NCI-H2196 (cell line): ENCODE measurements at regions not wholly inside any gene's neighbourhood (a gene's known extent, or its start where the extent isn't known, plus 50 kb on each side); places are given as distances from the start of the nearest gene placed in this dataset.

Experiments
- DNase-seq: peaks from one replicate; lab custom pipeline; 2025; ENCODE audit not compliant: unreplicated experiment; lab: John Stamatoyannopoulos, UW

DNA sequence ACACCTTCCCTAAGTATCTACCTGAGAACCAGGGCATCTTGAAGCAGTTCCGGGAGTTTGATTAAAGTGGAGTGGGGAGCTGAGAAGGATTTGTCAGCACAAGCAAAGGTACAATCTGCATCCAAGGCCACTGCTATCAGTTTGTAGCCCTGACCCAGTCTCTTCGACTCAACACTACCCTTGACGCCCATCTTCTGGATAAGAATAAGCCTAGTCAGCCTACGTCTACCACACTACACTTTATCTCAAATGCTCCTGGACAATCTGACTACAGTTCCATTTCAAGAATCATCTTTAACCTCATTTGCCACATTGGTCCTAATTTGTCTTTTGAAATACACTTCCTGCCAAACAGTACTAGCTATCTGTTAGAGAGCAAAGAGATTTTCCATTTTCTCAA is 134.1 kb upstream of the C1GALT1 start:
- no peak for DNase-seq

DNA sequence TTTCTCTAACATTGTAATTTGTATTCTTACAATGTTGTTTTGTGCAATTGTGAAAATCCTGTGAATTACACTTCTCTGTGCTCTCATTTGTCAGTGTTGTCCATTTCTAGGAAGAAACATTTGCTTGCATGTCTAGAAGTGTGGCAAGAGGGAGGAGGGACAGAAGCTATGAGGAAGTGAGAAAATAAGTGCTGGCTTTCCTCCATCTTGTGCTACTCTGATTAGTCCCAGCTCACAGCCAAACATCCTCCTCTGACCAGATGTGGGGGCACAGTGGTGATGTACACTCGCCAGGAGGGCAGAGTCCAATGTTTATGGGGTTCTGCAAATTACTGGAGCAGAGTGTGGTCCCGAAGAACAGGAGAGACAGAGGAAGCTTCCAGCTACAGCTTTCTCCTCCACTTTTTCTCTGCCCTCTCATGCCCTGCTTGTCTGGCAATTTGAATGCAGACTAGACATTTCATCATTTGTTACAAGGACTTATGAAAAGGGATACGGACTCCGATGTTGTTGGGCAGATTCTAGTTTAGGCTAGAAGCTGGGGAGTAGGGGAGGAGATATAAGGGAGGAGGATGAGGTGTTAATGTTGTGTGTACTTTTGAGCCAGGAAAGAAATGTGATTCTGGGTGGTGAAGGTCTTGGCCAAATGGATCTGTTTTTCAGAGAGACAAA is 131.0 kb upstream of the C1GALT1 start:
- no peak for DNase-seq

DNA sequence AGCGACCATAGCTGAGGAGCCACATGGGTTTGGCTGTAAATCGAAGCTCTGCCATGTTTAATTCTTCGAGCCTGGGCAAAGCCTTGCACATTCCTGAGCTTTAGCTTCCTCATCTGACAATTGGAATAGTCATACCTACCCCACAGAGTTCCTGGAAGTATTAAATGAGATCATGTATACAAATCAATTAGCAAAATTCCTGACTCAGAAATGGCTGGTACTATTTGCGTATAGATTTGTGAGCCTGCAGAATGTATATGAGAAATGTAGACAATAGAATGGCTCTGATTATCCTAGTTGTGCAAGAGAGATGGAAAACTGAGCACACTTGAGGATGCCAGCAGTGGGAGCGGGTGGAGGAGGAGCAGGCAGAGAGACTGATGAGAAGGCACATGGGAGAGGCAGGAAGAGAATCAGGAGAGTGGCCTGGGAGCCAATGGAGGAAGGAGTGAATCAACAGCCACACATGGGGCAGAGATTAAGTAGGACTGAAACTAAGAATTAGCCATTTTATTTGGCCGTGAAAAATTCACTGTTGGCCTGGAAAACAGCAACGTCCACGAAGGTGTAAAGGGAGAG is 128.0 kb upstream of the C1GALT1 start:
- no peak for DNase-seq

DNA sequence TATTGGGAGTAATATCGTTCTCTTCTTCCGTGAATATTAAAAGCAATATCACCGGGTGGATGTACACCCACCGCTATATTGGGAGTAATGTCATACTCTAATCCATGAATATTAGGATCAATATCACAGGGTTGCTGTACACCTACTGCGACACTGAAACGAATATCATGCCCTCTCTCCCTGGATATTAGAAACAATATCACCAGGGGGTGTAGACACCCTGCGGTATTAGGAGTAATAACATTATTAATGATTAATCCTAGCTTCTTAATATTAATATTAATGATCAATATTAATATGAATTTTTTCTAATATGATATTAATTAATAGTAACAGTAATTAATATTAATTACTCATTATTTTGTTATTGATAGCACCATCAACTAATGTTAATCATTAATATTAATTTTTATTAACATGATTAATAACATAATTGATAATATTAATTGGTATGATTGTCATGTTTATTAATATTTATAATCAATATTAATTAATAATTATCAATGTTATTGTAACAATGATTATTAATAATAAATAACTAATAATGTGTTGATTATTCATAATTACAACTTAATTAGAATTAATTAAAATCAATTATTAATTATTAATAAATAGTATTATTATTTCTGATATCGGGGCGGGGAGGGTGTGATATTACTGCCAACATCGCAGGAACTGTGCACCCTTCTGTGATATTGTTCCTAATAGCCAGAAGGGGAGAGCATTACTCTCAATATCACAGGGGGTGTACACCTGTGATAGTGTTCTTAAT is 121.3 kb upstream of the C1GALT1 start:
- no peak for DNase-seq

DNA sequence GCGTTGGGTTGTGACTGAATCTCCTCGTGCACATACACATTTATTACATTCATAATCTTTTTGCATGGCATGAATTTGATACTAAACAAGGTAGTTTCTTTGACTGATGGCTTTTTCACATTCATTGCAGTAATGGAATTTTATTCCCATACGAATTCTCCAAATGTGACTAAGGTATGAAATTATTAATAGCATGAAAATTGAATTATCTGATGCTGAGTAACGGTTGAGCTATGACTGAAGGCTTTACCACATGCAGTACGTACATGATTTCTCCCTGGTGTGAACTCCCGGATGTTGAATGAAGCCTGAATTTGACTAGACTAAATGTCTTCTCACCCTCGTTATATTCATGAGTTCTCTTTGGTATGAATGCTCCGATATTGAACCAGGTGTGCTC is 104.4 kb upstream of the C1GALT1 start:
- no peak for DNase-seq

DNA sequence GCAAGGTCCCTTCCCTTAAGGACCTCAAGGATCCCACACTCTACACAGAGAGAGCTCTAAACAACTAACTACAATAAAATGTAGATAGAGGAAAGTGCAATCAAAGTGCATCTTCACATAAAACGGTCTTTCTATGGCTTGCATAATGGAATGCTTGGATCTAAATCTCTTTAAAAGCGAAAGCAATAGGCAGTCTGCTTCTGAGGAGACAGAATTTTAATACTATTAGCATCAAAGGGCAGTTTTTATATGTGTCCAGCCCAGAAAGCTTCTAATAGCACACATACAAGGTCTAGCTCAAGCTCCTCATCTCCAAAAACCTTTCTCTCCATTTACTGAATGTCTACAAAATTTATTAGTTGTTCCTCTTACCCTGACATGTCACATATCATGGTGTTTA is 101.5 kb upstream of the C1GALT1 start:
- no peak for DNase-seq

DNA sequence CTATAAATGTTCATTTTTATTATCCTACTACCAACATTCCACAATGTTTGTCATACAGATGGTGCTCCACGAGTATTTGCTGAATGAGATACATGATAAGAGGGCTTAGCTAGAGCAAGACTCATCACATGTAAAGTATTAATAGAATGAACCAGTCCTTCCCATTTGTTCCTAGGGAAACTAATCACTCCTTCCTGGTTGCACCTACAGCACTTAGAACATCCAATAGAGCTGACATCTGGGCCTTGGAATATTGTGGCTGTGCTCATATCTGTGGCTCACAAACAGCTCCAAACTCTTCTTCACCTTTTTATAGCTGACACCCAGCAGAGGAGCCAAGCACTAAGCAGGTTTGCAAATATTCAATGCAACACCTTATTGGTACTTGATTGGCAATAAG is 91.9 kb upstream of the C1GALT1 start:
- no peak for DNase-seq

DNA sequence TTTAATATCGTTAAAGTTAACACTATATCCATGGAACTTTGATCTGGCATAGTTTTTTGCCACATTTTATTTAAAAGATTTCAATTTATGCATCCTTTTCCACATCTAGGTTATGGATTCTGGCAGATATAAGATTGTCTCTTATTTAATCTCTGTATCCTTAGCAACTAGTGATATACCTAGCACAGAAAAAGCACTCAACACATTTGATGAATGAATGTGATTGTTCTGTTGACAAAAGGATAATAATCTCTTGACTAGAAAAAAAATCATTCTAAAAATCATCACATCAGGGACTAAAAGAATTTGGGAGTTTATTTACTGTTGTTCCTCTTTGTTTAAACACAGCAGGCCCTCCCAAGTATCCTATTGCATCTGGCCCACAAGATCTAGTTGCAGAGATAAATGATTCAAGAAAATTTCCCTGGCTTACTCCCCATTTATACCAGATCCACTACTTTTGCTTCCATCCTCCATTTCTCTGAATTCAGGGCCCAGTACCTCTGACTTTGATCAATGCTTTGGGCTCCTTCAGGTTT is 84.0 kb upstream of the C1GALT1 start:
- no peak for DNase-seq

DNA sequence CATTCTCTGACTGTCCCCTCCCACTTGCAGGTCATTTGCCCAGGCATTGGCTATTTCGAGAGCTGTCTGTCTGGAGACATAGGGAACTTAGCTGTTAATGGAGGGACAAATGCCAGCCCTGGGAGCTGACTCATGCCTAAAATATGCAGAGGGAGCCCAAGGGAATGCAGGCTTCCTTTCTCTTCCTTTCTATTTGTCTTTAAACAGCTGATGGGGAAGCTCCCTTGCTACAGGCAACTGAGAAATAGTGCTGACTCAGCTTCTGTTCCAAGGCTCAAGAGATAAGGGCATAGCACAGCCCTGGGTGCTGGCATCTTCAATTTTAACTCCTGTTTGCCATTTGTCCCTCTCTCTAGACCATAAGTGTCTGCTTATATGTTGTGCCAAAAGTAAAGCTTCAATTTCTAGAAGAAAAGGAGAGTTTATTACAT is 82.7 kb upstream of the C1GALT1 start:
- peak; percentile 70 for DNase-seq

DNA sequence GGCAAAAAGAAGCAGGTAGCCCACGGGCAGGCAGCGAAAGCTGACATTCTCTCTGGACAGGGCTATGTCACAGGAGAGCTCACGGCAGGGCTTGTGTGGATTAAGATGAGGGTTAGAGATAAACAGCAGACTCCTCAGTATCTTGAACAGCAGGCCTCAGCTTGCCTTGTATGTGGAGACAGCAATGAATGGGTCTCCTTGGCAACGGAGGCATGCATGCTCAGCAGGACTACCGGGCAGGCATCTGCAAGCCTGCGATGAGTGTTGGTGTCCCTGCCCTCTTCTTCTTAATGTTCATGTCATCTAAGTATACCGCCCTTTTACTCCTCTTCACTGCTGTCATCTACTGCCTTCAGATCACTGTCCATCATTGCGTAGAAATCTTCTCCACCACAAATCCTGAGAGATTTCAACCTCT is 81.9 kb upstream of the C1GALT1 start:
- DNase-seq = peak; percentile 37

DNA sequence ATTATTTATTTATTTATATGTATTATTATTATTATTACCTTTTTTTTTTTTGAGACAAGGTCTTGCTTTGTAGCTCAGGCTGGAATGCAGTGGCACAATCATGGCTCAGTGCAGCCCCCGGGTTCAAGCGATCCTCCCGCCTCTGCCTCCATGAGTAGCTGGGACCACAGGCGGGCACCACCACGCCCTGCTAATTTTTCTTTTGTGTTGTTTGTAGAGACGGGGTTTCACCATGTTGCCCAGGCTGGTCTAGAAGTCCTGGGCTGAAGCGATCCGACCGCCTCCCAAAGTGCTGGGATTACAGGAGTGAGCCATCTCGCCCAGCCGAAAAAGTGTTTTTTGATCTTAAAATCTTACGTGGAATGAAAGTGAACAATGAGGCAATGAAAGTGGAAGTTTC is 79.4 kb upstream of the C1GALT1 start:
- no peak for DNase-seq

DNA sequence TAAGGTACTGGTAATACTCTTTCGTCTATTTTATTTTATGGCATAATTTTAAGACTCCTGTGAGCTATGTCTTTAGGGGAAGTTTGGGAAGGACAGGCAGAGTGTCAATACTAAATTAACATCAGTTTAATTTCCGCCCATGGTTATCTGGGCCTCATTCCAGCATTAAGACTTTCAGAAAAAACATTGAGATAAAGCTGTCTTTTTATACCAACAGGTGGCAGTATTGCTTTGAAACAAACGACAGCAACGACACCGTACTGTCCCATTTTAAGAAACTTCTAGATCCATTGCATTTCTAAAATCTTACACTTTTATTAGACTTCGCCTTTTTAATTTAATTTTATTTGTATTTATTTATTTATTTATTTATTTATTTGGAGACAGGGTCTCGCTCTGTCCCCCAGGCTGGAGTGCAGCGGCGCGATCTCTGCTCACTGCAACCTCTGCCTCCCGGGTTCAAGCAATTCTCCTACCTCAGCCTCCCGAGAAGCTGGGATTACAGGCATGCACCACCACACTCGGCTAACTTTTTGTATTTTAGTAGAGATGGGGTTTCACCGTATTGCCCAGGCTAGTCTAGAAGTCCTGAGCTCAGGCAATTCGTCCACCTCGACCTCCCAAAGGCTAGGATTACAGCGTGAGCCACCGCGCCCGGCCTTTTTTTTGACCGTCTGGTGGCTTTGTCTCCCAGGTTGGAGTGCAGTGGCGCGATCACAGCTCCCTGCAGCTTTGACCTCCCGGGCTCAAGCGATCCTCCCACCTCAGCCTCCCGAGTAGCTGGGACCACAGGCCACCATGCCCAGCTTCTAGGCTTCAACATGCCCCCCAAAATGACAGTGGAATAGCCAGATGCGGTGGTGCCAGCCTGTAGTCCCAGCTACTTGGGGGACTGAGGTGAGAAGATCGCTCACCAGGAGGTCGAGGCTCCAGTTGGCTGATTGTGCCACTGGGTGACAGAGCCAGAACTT is 78.7 kb upstream of the C1GALT1 start:
- DNase-seq = peak; percentile 62

DNA sequence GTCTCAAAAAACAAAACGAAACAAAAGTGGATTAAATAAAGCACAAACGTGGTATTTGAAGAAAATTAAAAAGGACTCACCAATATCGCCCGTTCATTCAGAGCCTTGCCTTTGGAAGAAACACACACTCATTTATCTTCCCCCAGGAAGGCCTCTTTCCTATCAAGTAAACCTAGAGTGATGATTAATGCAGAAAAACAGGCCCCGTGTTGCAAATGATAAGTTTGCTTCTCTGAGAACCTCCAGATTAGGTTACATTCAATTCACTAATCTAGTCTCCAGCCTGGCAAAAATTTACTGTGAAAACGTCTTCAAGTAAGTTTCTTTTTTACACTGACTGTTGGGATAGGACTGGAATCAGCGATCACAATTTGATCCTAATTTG is 78.0 kb upstream of the C1GALT1 start:
- no peak for DNase-seq

DNA sequence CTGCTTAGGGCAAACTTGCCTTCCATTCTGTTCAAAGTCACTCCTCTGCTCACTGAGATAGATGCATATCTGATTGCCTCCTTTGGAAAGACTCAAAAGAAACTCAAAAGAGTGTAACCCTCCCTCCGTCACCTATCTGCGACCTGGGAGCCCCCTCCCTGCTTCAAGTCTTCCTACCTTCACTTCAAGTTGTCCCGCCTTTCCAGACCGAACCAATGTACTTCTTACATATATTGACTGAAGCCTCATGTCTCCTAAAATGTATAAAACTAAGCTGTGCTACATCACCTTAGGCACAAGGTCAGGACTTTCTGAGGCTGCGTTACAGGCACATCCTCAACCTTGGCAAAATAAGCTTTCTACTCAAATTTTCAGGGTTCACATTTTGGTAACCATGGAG is 77.4 kb upstream of the C1GALT1 start:
- no peak for DNase-seq

DNA sequence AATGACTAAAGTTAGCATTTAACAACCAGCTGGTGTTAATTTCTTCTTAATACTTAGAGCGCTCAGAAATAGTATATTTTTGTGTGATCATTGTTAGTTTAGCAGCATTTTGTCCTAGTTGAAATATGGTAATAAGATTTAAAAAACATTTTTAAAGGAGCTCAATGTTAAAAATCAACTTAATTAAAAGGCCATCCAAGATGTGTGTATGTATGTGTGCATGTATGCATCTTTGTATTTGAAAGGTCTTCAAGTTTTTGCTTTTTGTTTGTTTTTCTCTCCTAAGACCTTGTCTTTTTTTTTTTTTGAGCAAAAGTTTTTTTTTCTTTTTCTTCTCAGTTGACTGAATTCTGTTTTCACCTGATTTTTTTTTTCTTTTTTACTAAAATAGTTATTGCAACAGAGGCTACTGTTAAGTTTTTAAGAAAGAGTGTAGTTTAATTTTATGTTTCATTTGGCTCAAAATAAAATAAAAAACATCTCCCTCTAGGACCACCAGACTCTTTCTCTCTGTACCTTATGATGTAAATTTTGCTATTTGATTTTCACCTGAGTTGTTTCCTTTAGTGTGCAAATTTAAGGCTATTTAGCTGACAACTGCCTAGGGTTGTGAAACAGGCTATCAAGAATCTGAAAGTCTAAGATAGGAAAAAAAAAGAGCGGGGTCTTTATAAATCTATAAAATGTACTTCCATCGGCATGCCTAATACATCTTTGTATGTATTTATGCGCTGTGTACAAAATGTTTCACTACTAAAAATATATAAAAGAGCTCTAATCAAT is 76.4 kb upstream of the C1GALT1 start:
- no peak for DNase-seq

DNA sequence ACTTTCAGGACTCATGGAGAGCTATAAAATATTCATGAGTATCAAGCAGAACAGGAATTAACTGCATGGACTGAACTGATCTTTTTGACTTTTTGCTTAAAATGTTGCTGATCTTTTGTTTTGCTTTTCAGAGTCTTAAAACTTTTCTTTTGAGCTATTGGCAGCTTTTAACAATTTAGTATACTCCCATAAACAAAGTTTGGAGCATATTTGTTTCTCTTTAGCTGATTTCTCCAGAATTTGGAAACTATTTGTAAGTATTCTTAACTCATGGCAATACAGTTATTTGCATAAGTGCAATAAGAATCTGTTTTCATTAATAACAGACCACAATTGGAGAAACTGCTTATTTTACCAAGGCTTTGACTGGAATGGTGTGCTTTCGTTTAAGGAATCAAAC is 73.4 kb upstream of the C1GALT1 start:
- DNase-seq = no peak

DNA sequence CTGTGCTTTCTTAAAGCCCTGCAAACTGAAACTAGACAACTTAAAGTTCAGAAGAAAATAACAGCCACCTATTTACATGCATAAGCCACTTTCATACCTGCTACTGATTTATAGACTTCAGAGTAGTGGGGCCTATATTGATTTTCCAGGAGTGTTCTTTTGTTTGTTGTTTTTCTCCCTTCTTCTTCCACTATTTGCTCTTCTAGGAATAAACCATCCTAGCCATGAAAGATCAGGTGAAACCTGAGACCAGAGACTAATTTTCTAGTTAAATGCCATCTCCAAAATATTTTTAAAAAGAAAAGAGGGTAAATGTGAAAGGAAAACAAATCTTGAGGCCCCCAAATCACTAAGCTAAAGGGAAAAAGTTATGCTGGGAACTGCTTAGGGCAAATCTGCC is 72.4 kb upstream of the C1GALT1 start:
- DNase-seq = no peak

DNA sequence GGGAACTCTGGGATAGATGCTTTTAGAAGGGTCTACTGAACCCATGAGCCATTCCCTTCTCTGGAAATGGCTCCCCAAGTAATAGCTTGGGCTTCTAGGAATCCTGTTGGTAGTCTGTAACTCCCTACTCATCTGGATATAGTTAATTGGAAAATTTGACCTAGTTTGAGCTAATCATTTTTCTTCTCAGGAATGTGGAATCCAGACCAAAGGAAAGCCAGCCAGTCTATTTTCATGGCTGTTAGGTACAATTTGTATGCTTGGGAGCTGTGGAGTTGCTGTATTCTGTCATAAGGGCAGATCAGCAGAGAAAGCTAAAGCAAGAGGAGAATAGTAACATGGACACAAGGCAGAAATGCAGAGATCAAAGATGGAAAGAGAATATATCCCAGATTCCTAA is 71.6 kb upstream of the C1GALT1 start:
- DNase-seq = no peak

DNA sequence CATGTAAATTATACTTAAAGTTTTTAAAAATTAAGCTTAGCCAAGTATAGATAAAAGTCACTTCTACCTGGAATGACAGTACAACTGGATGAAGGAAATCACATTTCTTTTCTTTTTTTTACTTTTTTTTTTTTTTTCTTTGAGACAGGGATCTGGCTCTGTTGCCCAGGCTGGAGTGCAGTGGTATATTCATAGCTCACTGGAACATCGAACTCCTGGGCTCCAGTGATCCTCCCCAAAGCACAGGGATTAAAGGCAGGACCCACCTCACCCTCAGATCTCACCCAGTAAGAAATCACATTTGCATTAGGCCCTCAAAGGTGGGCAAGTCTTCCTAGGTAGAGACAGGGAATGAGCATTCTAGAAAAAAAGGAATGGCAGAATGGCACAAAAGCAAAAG is 69.5 kb upstream of the C1GALT1 start:
- DNase-seq = no peak

DNA sequence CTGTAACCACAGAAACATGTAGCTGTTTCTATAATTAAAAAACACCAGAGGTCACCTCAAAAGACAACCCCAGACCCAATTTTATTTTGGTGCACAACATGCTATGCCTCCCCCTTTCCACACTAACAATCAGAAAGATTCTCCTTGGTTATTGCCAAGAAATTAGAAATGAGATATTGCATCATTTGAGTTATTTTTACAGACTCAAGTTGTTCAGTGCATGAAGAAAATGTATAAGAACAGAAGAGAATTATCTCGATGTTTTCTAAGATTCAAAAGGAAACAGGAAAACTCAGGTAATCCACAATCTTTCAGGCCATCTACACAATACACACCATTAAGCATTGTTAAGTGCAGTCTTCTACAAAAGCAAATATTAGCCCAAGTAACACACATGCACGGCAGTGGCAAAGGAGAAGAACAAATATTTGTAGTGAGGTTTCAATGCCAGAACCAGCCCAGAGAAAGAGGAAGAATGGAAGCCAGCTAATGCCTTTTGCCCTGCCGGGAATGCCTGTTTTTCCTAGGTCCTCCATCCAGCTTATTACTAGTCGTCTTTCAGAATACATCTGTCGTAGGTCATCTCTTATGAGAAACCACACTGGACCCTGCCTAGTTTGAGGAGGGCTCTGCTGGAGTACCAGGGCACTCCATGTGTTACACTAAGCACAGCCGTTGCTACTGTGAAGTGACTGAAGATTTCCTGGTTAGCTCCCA is 67.6 kb upstream of the C1GALT1 start:
- DNase-seq = peak; percentile 71
